ENCODE measurements at regions not wholly inside any gene's neighbourhood (a gene's known extent, or its start where the extent isn't known, plus 50 kb on each side); places are given as distances from the start of the nearest gene placed in this dataset.

DNA sequence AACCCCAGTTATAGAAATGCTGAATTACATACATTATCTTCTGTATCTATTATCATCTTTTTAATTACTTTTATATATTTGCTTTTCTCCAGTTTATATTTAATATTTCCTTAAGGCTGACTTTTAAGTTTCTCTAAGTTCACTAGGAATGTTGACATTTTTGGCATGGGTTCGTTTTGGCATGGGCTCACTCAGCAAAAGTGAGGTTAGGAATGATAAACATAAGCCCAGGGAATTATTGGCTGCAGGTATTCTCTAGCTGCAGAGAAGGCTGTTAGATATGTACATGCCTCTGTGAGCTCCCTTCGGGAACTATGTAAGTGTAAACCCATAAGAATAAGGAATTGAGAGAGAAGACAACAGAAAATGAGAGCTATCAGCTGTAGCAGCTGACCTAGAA, 63.6 kb upstream of the RAB18 start:
- DNase-seq (ENCODE audit: low read depth) = no peak
- TF ChIP-seq, protein P1, sequence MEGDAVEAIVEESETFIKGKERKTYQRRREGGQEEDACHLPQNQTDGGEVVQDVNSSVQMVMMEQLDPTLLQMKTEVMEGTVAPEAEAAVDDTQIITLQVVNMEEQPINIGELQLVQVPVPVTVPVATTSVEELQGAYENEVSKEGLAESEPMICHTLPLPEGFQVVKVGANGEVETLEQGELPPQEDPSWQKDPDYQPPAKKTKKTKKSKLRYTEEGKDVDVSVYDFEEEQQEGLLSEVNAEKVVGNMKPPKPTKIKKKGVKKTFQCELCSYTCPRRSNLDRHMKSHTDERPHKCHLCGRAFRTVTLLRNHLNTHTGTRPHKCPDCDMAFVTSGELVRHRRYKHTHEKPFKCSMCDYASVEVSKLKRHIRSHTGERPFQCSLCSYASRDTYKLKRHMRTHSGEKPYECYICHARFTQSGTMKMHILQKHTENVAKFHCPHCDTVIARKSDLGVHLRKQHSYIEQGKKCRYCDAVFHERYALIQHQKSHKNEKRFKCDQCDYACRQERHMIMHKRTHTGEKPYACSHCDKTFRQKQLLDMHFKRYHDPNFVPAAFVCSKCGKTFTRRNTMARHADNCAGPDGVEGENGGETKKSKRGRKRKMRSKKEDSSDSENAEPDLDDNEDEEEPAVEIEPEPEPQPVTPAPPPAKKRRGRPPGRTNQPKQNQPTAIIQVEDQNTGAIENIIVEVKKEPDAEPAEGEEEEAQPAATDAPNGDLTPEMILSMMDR (IDR thresholded peaks at IDR 0.05; ENCODE audit: insufficient read depth, low read depth, low read length, missing control alignments) = no peak
- H3K4me3 ChIP-seq (ENCODE audit: low read length) = no peak overlapping the region

DNA sequence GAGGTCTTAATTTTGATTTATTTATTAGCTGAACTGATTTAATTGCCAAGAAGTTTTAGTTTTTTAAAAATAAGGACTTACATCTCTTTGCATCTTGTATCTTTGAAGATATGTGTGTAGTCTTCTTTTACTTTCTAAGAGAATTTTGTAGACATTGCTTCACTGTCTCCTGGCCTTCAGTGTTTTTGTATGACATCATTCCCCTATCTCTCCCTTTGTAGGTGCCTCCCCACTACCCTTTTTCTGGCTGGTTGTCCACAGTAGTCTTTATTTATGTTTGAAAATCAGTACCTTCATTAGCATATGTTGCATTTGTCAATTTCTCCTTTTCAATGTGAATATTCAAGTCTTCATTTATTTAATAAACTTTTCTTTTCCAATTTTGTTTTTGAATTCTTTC, 64.1 kb upstream of the RAB18 start:
- no peak overlapping the region for H3K4me3 ChIP-seq (ENCODE audit: low read length)
- TF ChIP-seq, protein P1 (IDR thresholded peaks at IDR 0.05; ENCODE audit: insufficient read depth, low read depth, low read length, missing control alignments) = no peak
- no peak for DNase-seq (ENCODE audit: low read depth)

DNA sequence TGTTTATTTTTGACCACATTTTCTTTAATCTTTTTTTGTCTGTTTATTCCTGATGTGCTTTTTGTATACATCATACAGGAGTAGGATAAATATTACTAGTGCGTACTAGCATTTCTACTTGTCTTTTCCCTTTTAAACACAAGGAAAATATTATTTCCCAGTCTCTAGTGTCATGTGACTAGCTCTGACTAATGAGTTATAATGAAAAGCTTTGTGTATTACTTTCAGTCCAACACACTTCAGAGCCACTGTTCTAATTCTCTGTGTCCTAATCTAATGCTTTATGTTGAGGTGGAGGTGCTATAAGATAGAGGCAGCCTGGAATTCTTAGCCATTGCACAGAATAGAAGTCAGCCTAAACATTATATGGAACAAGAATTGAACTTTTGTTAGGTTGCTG, 65.0 kb upstream of the RAB18 start:
- peak; percentile 15 for DNase-seq (ENCODE audit: low read depth)
- TF ChIP-seq, protein P1 (IDR thresholded peaks at IDR 0.05; ENCODE audit: insufficient read depth, low read depth, low read length, missing control alignments) = no peak
- no peak overlapping the region for H3K4me3 ChIP-seq (ENCODE audit: low read length)

DNA sequence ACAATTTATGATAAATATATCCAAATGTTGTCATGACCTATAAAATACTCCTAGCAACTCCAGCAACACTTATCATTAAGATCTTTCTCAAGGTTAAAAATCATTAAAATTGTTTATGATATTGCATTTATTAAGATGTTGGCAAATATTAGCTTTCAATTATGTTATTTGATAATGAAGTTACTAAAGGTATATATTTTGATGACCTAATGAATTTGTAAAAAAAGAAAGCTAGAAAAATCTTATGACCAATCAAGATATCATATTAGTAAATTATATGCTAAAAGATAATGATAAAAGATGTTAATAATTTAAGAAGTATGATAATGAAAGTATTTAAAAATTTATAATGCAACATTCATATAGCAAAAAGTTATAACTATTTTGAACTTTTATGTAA, 66.3 kb upstream of the RAB18 start:
- TF ChIP-seq, protein P1 (IDR thresholded peaks at IDR 0.05; ENCODE audit: insufficient read depth, low read depth, low read length, missing control alignments) = no peak
- no peak overlapping the region for H3K4me3 ChIP-seq (ENCODE audit: low read length)
- no peak for DNase-seq (ENCODE audit: low read depth)

DNA sequence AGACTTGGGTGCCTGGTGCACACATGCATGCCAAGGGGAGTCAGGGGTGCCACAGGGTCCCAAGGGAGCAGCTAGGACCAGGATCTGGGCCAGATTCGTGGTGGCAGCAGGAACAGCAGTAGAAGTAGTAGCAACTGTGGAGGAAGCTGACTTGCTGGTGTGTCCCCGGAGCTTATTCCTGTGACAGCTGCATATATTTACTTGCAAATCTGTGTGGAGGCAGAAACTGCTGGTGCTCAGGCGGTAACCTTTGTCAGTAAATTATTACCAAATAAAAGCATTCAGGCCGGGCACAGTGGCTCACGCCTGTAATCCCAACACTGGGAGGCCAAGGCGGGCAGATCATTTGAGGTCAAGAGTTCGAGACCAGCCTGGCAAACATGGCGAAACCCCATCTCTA, 67.4 kb upstream of the RAB18 start:
- DNase-seq (ENCODE audit: low read depth) = no peak
- H3K4me3 ChIP-seq (ENCODE audit: low read length) = no peak overlapping the region
- TF ChIP-seq, protein P1 (IDR thresholded peaks at IDR 0.05; ENCODE audit: insufficient read depth, low read depth, low read length, missing control alignments) = no peak

DNA sequence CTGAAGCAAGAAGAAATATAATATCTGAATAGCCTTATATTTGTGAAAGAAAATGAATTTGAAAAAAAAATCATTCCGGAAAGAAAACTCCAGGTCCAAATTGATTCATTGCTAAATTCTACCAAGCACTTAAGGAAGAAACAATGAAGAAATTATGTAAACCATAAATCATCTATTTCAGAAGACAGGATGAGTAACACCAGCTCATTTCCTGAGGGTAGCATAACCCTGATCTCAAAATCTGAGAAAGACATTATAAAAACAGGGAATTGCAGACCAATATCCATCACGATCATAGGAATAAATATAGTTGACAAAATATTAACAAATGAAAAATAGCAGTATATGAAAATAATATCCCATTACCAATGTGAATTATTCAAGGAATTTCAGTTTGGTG, 70.1 kb upstream of the RAB18 start:
- TF ChIP-seq, protein P1 (IDR thresholded peaks at IDR 0.05; ENCODE audit: insufficient read depth, low read depth, low read length, missing control alignments) = no peak
- H3K4me3 ChIP-seq (ENCODE audit: low read length) = no peak overlapping the region
- DNase-seq (ENCODE audit: low read depth) = peak; percentile 14

DNA sequence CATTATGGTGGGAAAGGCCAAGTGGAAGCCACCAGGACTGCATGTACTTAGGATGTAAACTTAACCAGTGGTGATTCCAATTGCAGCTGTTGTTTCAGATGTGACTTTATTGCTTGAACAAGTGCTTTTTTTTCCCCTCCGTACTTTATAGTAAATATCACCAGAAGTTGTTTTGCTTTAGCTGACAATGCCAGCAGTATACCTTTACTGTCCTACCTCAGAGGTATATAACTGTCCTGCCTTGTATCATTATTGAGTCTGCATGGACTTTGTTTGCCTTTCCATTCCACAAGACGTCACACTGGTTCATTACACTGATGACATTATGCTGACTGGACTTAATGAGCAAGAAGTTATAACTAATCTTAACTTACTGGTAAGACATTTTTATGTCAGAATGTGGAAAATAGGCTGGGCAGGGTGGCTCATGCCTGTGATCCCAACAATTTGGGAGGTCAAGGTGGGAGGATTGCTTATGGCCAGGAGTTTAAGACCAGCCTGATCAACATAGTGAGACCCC, 77.1 kb upstream of the RAB18 start:
- no peak overlapping the region for H3K4me3 ChIP-seq (ENCODE audit: low read length)
- TF ChIP-seq, protein P1 (IDR thresholded peaks at IDR 0.05; ENCODE audit: insufficient read depth, low read depth, low read length, missing control alignments) = no peak
- peak; percentile 19 for DNase-seq (ENCODE audit: low read depth)
